Stomach (tissue), 8 donors: ENCODE measurements at regions not wholly inside any gene's neighbourhood (a gene's known extent, or its start where the extent isn't known, plus 50 kb on each side); places are given as distances from the start of the nearest gene placed in this dataset.
A peak's percentile ranks its signal among the peaks of the same experiment; 100 is the strongest.

Experiments used
- DNase-seq, 2 donors: peaks; one replicate each; pipeline versions ENCODE4 v3.0.0 to v3.0.0-alpha.2; 2013 to 2019
- H3K27ac ChIP-seq, 5 donors: fragments of 200-600 bp in 4 of 5; sonication (generic) in 4 of 5; one replicate each; pipeline ENCODE4 v1.5.1; 2013 to 2019; ENCODE audit warnings: mild to moderate bottlenecking in 1 of 5, moderate library complexity in 1 of 5
- H3K27me3 ChIP-seq, 3 donors: fragments of 200-600 bp; sonication (generic); one replicate each; pipeline ENCODE4 v1.5.1; 2017 to 2019; ENCODE audit warnings: mixed run types in 1 of 3
- H3K36me3 ChIP-seq, 4 donors: fragments of 200-600 bp; sonication (generic); 1 replicate in 3 of 4; 2 replicates in 1 of 4; pipeline ENCODE4 v1.5.1; 2016 to 2019
- H3K4me1 ChIP-seq, 4 donors: fragments of 200-600 bp; sonication (generic); one replicate each; pipeline ENCODE4 v1.5.1; 2016 to 2019
- H3K4me3 ChIP-seq, 4 donors: fragments of 200-600 bp; sonication (generic) in 3 of 4; one replicate each; pipeline ENCODE4 v1.5.1; 2016 to 2019; ENCODE audit warnings: mild to moderate bottlenecking in 1 of 4
- H3K9me3 ChIP-seq, 4 donors: fragments of 200-600 bp; sonication (generic); one replicate each; pipeline ENCODE4 v1.5.1; 2016 to 2019
- CTCF ChIP-seq, 7 experiments: fragments of 450-650 bp in 4 of 7; fragments of 200-600 bp in 3 of 7; sonication (generic) in 3 of 7; IDR thresholded peaks; one replicate each; pipeline ENCODE4 v1.5.1; 2016 to 2019; ENCODE audit warnings: antibody characterized with exemption in 7 of 7, control low read depth in 2 of 7, mild to moderate bottlenecking in 1 of 7
- EP300 ChIP-seq: sonication (generic); formaldehyde crosslinking; IDR thresholded peaks from one replicate; pipeline ENCODE4 v1.6.1; 2017; ENCODE audit warnings: antibody characterized with exemption
- POLR2A ChIP-seq, 4 donors: fragments of 450-650 bp; IDR thresholded peaks; one replicate each; pipeline ENCODE4 v1.6.1; 2016; ENCODE audit warnings: antibody characterized with exemption in 4 of 4, control low read depth in 2 of 4, mild to moderate bottlenecking in 1 of 4, moderate library complexity in 1 of 4
- POLR2AphosphoS5 ChIP-seq, 3 donors: sonication (generic); formaldehyde crosslinking; IDR thresholded peaks; one replicate each; pipeline ENCODE4 v1.6.1; 2016; ENCODE audit warnings: antibody characterized with exemption in 3 of 3
- WGBS, 5 donors: extraction: QIAGEN DNeasy Blood & Tissue Kit in 3 of 5; methylation state at CpG; one replicate each; pipeline versions ENCODE4 v1.1.5 to v1.1.7; 2013 to 2018; 5-methylcytosine and 5-hydroxymethylcytosine counted together
- intact Hi-C: fragments of 100-400 bp; cut with DNase I; formaldehyde crosslinking; loops from one replicate; pipeline ENCODE4 v1.15.1; 2023; ENCODE audit warnings: low total_unique reads
- donor health status: healthy with polysubstance abuse.
- donor health status: Bipolar disorder and iron deficiency.
- donor health status: healthy.

- intact Hi-C loops = no loop called here
Measured at GRCh38 chr1:95396557-95396956, 162.5 kb downstream of the RWDD3 start.

GRCh38 chr1:95402780-95403179 lies 168.8 kb downstream of the RWDD3 start:
- no peak overlapping the region for H3K4me3 ChIP-seq

More at GRCh38 chr1:95396557-95396956, 162.5 kb downstream of the RWDD3 start:
- Histone ChIP-seq H3K9me3 (peaks cover 0 to 10% (median 4%) of the 10 kb centered on the region in 4 donors), H3K36me3 (no peaks in the 10 kb centered on the region), H3K27ac (no peak overlapping the region), H3K27me3 (no peaks in the 10 kb centered on the region), H3K4me1 (no peaks in the 10 kb centered on the region), H3K4me3 (no peak overlapping the region)
- 61 to 75% (median 65%) methylated on average over 3 of the region's 3 CpGs for WGBS, 5 donors
- TF ChIP-seq CTCF (IDR thresholded peaks at IDR 0.05) (no peak), POLR2AphosphoS5 (IDR thresholded peaks at IDR 0.05) (no peak), POLR2A (IDR thresholded peaks at IDR 0.05) (no peak), EP300 (no peak)
- DNase-seq = no peak

GRCh38 chr1:95406279-95406678 lies 172.3 kb downstream of the RWDD3 start:
- Histone ChIP-seq H3K36me3 (no peaks in the 10 kb centered on the region), H3K4me3 (no peak overlapping the region), H3K9me3 (peaks cover 0 to 16% (median 7%) of the 10 kb centered on the region in 4 donors), H3K4me1 (peaks cover 0 to 7% (median 0%) of the 10 kb centered on the region in 4 donors), H3K27me3 (no peaks in the 10 kb centered on the region), H3K27ac (no peak overlapping the region)
- TF ChIP-seq POLR2A (IDR thresholded peaks at IDR 0.05) (no peak), CTCF (IDR thresholded peaks at IDR 0.05) (no peak), POLR2AphosphoS5 (IDR thresholded peaks at IDR 0.05) (no peak), EP300 (no peak)
- intact Hi-C loops = no loop called here
- DNase-seq = no peak
- WGBS, 5 donors = 69 to 79% (median 76%) methylated on average over 1 of the region's 1 CpG

More at GRCh38 chr1:95402780-95403179, 168.8 kb downstream of the RWDD3 start:
- no peak for TF ChIP-seq POLR2AphosphoS5 (IDR thresholded peaks at IDR 0.05)
- TF ChIP-seq POLR2A (IDR thresholded peaks at IDR 0.05) = no peak
- no peak for TF ChIP-seq EP300
- TF ChIP-seq CTCF (IDR thresholded peaks at IDR 0.05) = no peak
- Histone ChIP-seq H3K4me1 (peaks cover 0 to 3% (median 0%) of the 10 kb centered on the region in 4 donors), H3K27me3 (no peaks in the 10 kb centered on the region), H3K36me3 (no peaks in the 10 kb centered on the region), H3K27ac (no peak overlapping the region), H3K9me3 (peaks cover 0 to 26% (median 11%) of the 10 kb centered on the region in 4 donors)
- 72 to 79% (median 73%) methylated on average over 2 of the region's 2 CpGs for WGBS, 5 donors
- no peak for DNase-seq
- intact Hi-C loops = no loop called here

GRCh38 chr1:95407131-95407885 lies 173.3 kb downstream of the RWDD3 start:
- TF ChIP-seq POLR2AphosphoS5 (IDR thresholded peaks at IDR 0.05) = no peak
- TF ChIP-seq EP300 = no peak
- TF ChIP-seq POLR2A (IDR thresholded peaks at IDR 0.05) = no peak
- TF ChIP-seq CTCF (IDR thresholded peaks at IDR 0.05) = no peak
- WGBS, 5 donors = 47 to 54% (median 50%) methylated on average over 10 of the region's 10 CpGs
- no peaks in the 10 kb centered on the region for H3K36me3 ChIP-seq
- peaks cover 0 to 7% (median 0%) of the 10 kb centered on the region in 4 donors for H3K4me1 ChIP-seq
- H3K27me3 ChIP-seq = no peaks in the 10 kb centered on the region
- intact Hi-C loops = no loop called here
- H3K27ac ChIP-seq = no peak overlapping the region
- DNase-seq = peak in 1 of 2 donors; percentile 15
- peaks cover 0 to 16% (median 7%) of the 10 kb centered on the region in 4 donors for H3K9me3 ChIP-seq
- H3K4me3 ChIP-seq = no peak overlapping the region
